ENCODE measurements at regions not wholly inside any gene's neighbourhood (a gene's known extent, or its start where the extent isn't known, plus 50 kb on each side); places are given as distances from the start of the nearest gene placed in this dataset.

GRCh38 chr4:27101126-27101525, 240.5 kb downstream of the STIM2 start:
- Mint-ChIP-seq H3K27me3 (ENCODE audit: unreplicated experiment) (peaks cover 6% of the 10 kb centered on the region), H3K4me3 (ENCODE audit: unreplicated experiment) (no peak overlapping the region), H3K4me1 (ENCODE audit: low read depth, unreplicated experiment) (no peaks in the 10 kb centered on the region), H3K27ac (ENCODE audit: unreplicated experiment) (no peak overlapping the region), H3K36me3 (ENCODE audit: unreplicated experiment) (peaks cover 3% of the 10 kb centered on the region), H3K9me3 (ENCODE audit: unreplicated experiment) (peaks cover 1% of the 10 kb centered on the region)
- TF ChIP-seq, protein P1, sequence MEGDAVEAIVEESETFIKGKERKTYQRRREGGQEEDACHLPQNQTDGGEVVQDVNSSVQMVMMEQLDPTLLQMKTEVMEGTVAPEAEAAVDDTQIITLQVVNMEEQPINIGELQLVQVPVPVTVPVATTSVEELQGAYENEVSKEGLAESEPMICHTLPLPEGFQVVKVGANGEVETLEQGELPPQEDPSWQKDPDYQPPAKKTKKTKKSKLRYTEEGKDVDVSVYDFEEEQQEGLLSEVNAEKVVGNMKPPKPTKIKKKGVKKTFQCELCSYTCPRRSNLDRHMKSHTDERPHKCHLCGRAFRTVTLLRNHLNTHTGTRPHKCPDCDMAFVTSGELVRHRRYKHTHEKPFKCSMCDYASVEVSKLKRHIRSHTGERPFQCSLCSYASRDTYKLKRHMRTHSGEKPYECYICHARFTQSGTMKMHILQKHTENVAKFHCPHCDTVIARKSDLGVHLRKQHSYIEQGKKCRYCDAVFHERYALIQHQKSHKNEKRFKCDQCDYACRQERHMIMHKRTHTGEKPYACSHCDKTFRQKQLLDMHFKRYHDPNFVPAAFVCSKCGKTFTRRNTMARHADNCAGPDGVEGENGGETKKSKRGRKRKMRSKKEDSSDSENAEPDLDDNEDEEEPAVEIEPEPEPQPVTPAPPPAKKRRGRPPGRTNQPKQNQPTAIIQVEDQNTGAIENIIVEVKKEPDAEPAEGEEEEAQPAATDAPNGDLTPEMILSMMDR (IDR thresholded peaks at IDR 0.05; ENCODE audit: partially characterized antibody, unreplicated experiment) = no peak
- DNase-seq = no peak

DNA sequence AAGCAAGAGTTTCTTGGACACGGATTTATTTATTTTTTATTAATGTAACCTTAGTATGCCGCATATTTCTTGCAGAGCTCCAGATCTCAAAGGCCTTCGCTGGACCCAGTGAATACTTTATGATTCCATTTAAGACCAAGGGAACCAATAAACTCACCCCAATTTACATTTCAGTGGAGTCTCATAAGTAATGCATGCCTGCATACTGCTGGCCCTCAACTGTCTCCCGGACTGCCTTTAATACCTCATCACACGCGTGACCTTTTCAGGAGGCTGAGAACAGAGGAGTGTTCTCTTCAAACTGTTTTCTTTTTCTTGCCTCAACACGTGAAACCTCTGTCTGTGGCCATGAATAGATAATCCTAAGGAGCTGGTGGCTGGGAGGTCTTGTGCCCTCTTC, 240.9 kb downstream of the STIM2 start:
- Mint-ChIP-seq H3K4me1 (ENCODE audit: low read depth, unreplicated experiment) (no peaks in the 10 kb centered on the region), H3K27ac (ENCODE audit: unreplicated experiment) (no peak overlapping the region), H3K9me3 (ENCODE audit: unreplicated experiment) (peaks cover 3% of the 10 kb centered on the region), H3K36me3 (ENCODE audit: unreplicated experiment) (peaks cover 5% of the 10 kb centered on the region), H3K27me3 (ENCODE audit: unreplicated experiment) (peaks cover 8% of the 10 kb centered on the region), H3K4me3 (ENCODE audit: unreplicated experiment) (no peak overlapping the region)
- no peak for DNase-seq
- TF ChIP-seq, protein P1 (IDR thresholded peaks at IDR 0.05; ENCODE audit: partially characterized antibody, unreplicated experiment) = no peak

DNA sequence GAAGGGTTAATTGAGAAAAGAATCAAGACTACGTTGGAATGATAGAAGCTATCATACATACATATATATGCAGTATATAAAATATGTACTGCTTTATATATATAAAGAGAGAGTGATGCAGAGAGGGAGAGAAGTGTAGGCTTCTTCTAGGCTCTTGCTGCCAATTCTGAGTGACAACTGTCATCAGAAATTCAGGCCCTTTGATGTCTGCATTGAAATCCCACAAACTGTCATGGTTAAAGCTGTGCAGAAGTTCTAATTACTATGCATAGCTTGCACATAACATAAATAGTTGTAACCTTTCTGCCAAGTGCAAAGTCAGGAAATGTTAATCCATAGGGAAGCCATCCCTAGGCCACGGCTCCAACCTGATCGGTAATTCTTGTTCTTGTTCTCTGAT, 251.0 kb downstream of the STIM2 start:
- Mint-ChIP-seq H3K27ac (ENCODE audit: unreplicated experiment) (no peak overlapping the region), H3K36me3 (ENCODE audit: unreplicated experiment) (peaks cover 6% of the 10 kb centered on the region), H3K4me1 (ENCODE audit: low read depth, unreplicated experiment) (no peaks in the 10 kb centered on the region), H3K27me3 (ENCODE audit: unreplicated experiment) (peaks cover 2% of the 10 kb centered on the region), H3K4me3 (ENCODE audit: unreplicated experiment) (no peak overlapping the region), H3K9me3 (ENCODE audit: unreplicated experiment) (no peaks in the 10 kb centered on the region)
- DNase-seq = no peak
- TF ChIP-seq, protein P1 (IDR thresholded peaks at IDR 0.05; ENCODE audit: partially characterized antibody, unreplicated experiment) = no peak

DNA sequence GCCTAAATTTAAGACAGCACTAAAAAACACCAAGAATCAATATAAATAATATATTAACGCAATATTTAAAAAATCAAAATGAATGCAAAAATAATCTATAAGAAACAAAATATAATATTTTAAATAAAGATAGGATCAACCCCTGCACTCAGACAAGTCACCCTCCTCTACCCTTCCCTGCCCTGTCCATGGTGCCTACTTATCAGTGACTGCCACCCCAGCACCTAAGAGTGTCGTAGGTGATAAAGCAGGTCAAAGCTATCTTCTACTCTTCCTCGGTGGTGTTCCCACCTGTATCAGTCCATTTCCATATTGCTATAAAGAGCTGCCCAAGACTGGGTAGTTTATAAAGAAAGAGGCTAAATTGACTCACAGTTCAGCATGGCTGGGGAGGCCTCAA, 251.9 kb downstream of the STIM2 start:
- no peaks in the 10 kb centered on the region for H3K4me1 Mint-ChIP-seq (ENCODE audit: low read depth, unreplicated experiment)
- no peak overlapping the region for H3K4me3 Mint-ChIP-seq (ENCODE audit: unreplicated experiment)

GRCh38 chr4:27115221-27115620, 254.6 kb downstream of the STIM2 start:
- TF ChIP-seq, protein P1 (IDR thresholded peaks at IDR 0.05; ENCODE audit: partially characterized antibody, unreplicated experiment) = no peak
- no peaks in the 10 kb centered on the region for H3K27me3 Mint-ChIP-seq (ENCODE audit: unreplicated experiment)
- no peaks in the 10 kb centered on the region for H3K4me1 Mint-ChIP-seq (ENCODE audit: low read depth, unreplicated experiment)
- no peak for DNase-seq
- H3K36me3 Mint-ChIP-seq (ENCODE audit: unreplicated experiment) = peaks cover 4% of the 10 kb centered on the region
- H3K27ac Mint-ChIP-seq (ENCODE audit: unreplicated experiment) = no peak overlapping the region
- no peaks in the 10 kb centered on the region for H3K9me3 Mint-ChIP-seq (ENCODE audit: unreplicated experiment)
- H3K4me3 Mint-ChIP-seq (ENCODE audit: unreplicated experiment) = no peak overlapping the region

More for the DNA sequence above, 251.9 kb downstream of the STIM2 start:
- Mint-ChIP-seq H3K27ac (ENCODE audit: unreplicated experiment) (no peak overlapping the region), H3K27me3 (ENCODE audit: unreplicated experiment) (peaks cover 2% of the 10 kb centered on the region), H3K9me3 (ENCODE audit: unreplicated experiment) (no peaks in the 10 kb centered on the region), H3K36me3 (ENCODE audit: unreplicated experiment) (peaks cover 6% of the 10 kb centered on the region)
- TF ChIP-seq, protein P1 (IDR thresholded peaks at IDR 0.05; ENCODE audit: partially characterized antibody, unreplicated experiment) = no peak
- DNase-seq = no peak

All from glutamatergic neuron (in vitro differentiated cells).